LHCN-M2 (cell line): ENCODE measurements at regions not wholly inside any gene's neighbourhood (a gene's known extent, or its start where the extent isn't known, plus 50 kb on each side); places are given as distances from the start of the nearest gene placed in this dataset.

Experiments
- DNase-seq: peaks from one replicate; pipeline ENCODE4 v3.0.0-alpha.2; 2012; ENCODE audit warnings: low read depth

DNA sequence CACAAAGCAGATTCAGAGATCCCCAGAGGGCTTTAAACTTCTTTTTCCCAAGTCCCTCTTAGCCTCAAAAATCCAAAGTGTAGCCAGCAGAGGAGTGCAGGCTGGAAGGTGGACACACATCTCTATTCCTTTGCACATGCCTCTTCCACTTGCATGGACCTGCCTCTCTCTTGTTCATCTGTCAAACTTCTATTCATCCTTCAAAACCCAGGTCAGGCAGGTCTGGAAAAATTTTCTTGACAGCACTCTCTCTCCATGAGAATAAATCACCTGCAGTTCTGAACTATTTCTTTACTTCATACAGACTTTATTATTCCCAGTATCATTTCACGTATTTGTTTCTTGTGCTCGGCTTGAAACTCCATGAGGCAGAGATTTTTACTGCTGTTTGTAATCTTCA lies 127.5 kb downstream of the SS18 start:
- DNase-seq, result no peak

DNA sequence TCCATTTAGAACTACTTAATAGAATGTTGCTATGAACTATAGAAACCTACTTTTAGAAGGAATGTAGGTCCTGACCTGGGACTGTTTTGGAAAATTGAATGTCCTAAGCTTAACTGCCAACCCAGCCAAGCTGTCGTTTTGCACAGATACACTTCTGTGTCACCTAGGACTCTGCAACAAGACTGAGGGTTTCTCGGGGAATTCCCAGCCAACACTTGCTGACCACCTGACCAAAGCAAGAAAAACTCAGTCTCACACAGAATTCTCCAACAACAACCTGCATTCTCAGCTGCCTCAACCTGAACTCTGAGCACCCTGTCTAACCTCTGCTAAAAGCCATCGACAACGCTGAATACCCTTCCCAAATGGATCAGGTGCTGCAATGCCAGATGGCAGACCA lies 128.2 kb downstream of the SS18 start:
- DNase-seq, result no peak

- no peak for DNase-seq
These were observed 133.4 kb downstream of the SS18 start for GRCh38 chr18:25957017-25957416.

GRCh38 chr18:25953111-25953510 lies 137.3 kb downstream of the SS18 start:
- no peak for DNase-seq

DNA sequence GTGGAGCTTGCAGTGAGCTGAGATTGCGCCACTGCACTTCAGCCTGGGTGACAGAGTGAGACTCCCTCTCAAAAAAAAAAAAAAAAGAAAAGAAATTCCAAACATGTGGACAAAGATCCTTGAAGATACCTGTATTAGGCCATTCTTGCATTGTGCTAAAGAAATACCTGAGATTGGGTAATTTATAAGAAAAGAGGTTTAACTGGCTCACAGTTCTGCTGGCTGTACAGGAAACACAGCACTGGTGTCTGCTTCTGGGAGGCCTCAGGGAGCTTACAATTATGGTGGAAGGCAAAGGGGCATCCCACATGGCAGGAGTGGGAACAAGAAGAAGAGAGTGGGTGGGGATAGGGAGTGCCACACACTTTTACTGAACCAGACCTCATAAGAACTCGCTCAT lies 140.1 kb downstream of the SS18 start:
- no peak for DNase-seq

- DNase-seq, result no peak
These were observed 143.9 kb downstream of the SS18 start for GRCh38 chr18:25946540-25946939.

DNA sequence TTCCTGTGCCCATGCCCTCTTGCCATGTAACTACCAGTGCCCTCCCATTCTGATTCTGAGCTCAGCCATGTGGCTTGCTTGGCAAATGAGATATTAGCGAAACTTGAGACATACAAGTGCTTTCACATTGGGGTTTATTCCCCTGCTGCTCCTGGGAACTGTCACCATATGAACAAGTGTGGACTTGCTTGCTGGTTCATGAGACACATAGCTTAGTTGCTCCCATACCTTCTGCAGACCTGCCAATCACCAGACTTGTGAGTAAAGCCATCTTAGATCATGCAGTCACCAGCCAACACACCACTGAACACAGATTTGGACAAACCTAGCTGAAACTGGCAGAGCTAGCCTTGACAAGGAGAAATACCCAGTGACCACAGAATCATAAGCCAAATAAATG lies 155.1 kb downstream of the SS18 start:
- DNase-seq, result no peak

DNA sequence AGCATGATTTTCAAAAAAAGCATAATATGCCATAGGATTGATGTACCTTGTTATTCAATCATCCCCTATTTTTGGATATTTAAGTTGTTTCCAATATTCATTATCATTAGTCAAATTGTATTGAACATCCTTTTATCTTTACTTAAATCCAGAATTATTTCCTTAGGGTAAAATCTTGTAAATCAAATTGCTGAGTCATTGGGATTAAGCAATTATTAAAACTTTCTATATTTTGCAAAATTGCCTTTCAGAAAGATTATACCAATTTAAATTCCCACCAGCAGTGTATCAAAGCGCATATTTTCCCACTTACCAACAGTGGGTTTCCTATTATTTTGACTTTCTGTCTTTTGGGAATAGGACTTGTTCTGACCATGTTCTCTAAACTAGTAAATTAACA lies 159.3 kb downstream of the SS18 start:
- no peak for DNase-seq

- no peak for DNase-seq
These were observed 160.6 kb downstream of the SS18 start for GRCh38 chr18:25929787-25930186.

DNA sequence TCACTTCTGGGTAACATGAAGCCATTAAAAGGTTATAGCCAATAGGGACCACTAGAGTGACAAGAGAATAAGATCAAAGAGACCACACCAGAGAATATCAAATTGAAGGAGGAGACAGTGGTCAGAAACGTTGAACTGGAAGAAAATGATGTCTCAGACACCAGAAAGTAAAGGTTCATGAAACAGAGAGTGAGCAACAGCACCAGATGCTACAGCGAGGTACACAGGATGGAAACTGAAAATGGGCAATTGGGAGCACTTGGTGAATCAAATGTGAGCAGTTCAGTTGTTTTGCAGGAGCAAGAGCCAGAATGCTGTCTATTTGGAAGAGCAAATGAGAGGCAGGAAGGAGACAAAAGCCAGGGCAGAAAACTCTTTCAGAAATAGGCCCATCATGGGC lies 162.6 kb downstream of the SS18 start:
- DNase-seq, result no peak

DNA sequence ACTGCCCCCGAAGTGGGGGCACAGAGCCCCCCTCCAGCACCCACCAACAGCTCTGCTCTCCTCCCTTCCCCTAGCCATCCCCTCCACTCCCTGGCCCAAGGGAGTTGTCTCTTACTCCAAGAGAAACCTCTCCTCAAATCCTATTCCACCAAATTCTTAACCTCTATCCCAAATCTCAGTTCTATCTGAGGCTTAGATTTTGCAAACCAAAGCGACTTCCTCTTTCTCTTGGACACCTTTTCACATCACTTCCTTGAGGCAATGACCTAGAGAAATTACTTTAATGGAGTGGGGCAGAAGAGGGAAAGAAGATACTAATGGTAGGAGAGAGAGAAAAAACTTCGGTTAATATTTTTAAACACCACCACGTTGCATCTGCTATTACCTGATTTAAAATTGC lies 167.2 kb downstream of the SS18 start:
- no peak for DNase-seq

GRCh38 chr18:25921677-25922421 lies 168.6 kb downstream of the SS18 start:
- DNase-seq, result peak; percentile 33

DNA sequence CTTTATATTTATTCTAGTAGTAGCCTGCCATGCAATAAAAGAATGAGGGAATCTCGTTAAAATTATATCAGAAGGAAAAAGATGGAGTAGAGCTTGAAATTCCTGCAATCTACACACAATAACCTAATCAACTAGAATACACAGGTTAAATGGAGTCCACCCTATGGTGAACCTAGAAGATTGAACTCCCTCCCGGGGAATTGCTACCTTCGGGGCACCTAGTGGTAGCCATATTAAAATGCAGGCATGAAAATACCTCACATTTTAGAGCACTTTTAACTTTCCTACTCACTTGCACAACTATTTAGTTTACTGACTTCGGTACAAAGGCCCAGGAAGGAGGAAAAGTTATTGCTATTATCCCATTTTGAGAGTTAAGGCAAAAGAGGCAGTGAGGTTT lies 174.5 kb downstream of the SS18 start:
- no peak for DNase-seq

- no peak for DNase-seq
These were observed 191.4 kb downstream of the SS18 start for GRCh38 chr18:25898965-25899364.

- no peak for DNase-seq
These were observed 193.5 kb downstream of the SS18 start for GRCh38 chr18:25896956-25897355.

DNA sequence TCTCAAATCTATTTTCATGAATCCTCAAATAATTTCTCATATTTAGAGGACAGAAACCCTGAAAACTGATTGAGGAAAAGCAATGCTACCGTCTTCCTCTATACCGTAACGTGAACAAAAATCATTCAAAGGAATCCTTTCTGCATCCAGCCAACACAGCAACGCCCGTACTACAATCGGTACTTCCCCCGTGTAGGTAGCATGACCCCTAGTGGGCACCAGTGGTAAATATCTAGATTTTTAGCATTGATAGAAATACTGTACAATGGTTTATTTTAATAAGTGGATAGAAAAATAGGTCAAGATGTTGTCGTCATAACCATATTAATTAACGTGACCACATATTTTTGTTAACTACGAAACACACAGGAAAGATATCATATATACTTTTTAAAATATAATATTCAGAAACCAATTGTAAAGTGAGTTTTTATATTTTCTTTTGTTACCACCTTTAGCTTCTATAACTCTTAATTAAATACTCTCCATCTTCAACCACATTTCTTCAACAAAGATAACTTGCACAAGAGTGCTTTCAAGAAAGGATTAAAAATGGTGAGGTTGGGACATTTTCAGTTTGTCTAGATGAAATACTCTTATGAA lies 194.1 kb downstream of the SS18 start:
- peak; percentile 49 for DNase-seq

- DNase-seq, result no peak
These were observed 194.9 kb downstream of the SS18 start for GRCh38 chr18:25895518-25895917.

- DNase-seq, result no peak
These were observed 204.1 kb downstream of the SS18 start for GRCh38 chr18:25886283-25886682.

GRCh38 chr18:25883091-25883490 lies 207.3 kb downstream of the SS18 start:
- DNase-seq, result no peak

- no peak for DNase-seq
These were observed 209.3 kb downstream of the SS18 start for GRCh38 chr18:25881149-25881548.

- no peak for DNase-seq
These were observed 210.0 kb downstream of the SS18 start for GRCh38 chr18:25880441-25880840.

- peak; percentile 64 for DNase-seq
These were observed 214.0 kb downstream of the SS18 start for GRCh38 chr18:25876330-25876948.

DNA sequence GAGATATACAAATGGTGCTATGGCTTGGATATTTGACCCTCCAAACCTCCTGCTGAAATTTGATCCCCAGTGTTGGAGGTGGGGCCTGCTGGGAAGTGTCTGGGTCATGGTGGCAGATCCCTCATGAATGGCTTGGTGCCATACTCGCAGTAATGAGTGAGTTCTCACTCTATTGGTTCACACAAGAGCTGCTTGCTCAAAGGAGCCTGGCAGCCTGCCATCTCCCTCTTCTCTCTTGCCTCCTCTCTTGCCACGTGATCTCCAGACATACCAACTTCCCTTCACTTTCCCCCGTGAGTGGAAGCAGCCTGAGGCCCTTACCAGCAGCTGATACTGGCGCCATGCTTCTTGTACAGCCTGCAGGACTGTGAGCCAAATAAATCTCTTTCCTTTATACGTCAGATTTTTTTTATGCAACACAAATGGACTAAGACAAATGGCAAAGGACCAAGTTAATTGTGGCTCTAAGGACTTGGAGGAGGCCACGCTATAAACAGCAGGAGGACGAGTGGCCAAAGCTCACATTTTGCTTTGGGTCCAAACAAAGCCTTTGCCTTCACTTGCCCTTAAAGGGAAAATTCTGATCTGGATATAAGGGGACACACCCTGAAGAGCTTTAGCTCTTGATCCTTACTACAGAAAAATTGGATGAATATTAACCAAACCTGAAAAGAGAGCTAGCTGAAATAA lies 214.7 kb downstream of the SS18 start:
- DNase-seq, result peak; percentile 19
